ENCODE measurements at regions not wholly inside any gene's neighbourhood (a gene's known extent, or its start where the extent isn't known, plus 50 kb on each side); places are given as distances from the start of the nearest gene placed in this dataset.

DNA sequence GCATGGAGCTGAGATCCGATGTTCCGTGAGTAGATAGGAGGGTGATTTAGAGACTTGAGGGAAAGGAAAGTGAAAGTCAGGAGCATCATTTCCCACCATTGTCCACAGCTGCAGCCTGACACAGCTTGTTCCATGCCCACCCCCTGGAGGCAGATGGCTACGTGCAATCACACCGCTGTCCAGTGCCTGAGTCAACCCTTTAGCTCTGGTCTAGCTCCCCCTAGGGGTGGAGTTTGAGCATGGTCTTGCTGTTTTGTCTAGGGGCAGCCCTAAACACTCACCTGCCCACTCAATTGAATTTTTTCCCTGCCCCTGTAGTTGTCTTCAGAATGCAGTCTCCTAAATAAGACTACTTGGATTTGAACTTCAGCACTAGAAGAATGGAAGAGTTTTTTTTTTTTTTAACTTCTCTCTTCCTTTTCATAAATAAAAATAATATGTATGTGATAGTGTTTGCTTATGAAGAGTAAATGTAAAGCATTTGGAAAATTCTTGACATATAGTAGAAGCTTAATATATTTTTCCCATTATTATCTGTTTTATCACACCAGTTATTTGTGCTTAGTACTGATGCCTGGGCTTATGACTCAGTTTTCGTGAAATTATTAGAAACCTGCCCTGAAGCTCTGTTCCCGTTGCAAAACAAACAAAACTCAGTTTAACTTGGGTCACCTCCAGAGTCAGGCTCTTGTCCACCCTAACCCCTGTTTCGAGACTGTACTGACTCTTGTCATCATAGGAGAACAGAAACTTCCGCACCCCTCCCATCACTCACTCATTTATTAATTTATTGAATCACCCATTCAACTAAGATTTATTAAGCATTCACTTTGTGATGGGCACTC, 814.8 kb downstream of the MAFB start:
- no peak for DNase-seq (ENCODE audit: low spot score)

DNA sequence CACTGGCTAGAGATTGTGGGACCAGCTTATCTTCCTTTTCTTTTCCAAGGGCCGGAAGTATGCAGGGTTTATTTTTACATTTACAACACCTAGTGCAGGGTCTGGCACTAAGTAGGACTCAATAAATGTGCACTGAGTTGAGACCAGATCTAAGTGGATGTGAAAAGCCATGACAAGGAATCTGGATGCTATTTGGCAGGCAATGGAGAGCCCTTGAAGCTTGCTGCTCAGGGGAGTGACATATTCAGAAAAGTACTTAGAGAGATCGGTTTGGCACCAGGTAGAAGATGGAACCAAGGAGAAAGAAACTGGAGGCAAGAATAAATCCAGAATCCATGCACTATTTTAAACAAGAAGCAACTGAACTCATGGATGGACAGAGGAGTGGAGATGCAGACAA, 815.8 kb downstream of the MAFB start:
- no peak for DNase-seq (ENCODE audit: low spot score)

DNA sequence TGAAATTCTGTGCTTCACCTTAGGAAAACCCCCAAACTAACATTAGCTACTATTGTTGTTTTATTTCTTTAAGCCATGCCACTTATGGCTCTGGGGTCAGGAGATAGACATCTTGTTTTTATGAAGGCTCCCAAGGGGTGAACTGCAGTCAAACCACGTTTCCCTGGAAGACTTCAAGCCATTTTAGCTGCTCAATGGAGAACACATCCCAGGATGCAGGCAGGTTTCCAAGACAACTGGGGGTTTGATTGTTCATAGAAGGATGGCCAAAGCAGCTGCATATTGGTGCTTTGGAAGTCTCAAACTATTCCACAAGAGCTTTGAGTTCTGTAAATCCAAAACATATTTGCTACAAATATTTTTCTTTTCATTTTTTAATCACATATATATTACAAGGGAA, 818.0 kb downstream of the MAFB start:
- no peak for DNase-seq (ENCODE audit: low spot score)

DNA sequence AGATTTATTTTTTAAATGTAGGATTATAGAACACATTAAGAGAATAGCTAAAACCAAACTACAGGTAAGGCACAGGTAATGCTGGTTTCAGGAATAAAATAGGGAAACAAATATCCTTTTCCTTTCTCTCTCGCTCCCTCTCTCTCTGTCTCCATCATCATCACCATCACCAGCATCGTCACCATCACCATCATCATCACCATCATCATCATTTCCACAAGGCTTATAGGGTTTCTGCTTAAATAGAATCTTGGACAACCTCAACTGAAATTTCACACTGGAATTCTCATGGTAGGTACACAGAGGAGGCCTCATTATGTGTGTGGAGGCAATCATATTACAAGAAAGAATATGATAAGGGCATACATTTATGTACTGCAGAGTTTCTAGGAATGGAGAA, 823.6 kb downstream of the MAFB start:
- no peak for DNase-seq (ENCODE audit: low spot score)

DNA sequence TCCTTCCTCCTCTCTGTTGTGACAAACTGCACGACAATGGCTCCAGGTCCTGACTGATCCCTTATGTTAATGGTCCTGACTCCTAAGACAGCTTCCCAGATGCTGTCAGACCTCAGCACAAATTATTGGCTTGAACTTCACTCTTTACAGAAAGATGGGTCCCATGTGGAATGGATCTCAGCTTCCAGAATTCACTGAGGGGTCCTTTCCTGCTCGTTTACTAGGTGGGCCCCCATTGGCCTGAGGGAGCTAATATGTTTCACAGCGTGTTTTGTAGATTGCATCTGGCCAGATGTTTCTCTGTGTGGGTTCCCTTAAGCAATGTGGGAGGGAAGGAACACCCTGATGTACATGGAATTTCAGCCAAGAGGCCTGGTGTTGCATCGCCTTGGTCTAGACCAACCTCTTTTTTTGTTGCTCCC, 826.6 kb downstream of the MAFB start:
- DNase-seq (ENCODE audit: low spot score), result no peak

DNA sequence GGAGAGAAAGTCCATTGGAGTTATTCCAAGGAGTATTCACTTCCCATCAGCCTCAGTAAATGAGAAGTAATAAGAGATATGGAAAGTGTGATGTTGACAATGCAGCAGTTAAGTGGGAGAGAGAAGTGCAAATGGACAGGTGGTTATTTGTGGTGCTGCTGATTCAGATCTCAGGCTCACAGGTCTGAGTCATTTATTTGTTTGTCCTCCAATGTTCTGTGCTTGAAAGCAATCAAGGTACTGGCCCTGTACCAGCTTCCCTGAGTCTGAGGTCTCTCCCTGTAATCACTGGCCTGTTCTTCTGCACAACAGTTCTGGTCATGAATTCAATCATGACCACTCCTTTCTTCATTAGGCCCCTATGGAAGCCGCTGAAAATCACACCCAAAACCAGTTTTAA, 827.7 kb downstream of the MAFB start:
- no peak for DNase-seq (ENCODE audit: low spot score)

DNA sequence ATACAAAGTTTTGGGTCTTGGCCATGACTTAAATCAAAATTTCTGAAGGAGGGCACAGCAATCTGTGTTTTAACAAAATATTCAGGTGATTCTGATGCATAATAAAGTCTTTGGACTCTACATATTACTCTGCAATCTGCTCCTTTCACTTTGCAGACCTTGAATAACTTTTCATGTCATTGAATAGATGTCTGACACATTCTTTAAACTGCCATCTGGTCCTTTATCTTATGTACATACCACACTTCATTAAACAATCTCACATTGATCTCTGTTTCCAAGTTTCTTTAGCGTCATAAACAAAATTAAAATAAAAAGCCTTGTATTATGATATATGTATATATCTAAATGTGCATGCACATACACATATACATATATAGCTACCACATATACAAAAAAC, 831.2 kb downstream of the MAFB start:
- no peak for DNase-seq (ENCODE audit: low spot score)

DNA sequence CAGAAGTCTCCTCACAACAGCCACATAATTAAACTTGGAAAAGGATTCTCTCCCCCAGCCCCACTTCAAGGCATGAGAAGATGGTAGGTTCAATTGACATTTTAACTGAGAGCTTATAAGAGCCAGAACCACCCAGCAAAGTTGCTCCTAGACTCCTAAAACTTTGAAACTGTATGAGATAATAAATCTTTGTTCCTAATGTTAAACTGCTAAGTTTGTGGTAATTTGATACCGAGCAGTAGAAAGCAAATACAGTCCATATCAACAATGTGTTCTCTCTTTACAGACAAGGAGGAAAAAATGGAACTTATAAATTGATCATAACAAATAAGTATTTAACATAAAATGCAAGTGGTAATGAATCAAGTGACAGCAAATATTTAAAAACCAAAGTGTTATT, 831.8 kb downstream of the MAFB start:
- no peak for DNase-seq (ENCODE audit: low spot score)

DNA sequence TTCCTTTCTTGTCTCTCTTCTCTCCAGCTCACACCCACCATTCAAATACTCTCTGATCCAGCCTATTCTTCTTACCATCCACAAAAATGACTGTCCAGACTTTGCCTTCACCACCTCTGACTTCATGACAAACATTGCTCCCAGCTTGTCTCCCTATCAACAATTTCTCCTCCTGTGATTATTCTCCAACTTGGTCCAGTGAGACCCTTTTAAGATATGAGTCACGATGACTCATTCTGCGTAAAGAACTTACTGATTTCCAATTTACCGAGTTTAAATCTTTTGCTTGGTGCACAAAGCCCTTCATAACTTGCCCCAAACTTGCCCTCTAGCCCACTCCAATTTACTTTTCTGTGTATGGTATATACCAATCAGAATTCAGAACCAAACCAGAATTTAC, 833.2 kb downstream of the MAFB start:
- no peak for DNase-seq (ENCODE audit: low spot score)

DNA sequence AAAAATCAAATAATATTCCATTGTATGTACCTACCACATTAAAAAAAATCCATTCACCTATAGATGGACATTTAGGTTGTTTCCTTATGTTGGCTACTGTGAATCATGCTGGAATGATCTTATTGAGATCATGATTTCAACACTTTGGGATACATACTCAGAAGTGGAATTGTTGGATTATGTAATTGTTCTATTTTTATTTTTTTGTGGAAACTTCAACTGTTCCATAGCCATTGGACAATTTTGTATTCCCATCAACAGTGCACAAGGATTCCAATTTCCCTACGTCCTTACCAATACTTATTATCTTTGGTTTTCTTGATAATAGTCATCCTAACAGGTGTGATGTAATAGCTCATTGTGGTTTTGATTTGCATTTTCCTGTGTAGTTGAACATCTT, 834.0 kb downstream of the MAFB start:
- no peak for DNase-seq (ENCODE audit: low spot score)

DNA sequence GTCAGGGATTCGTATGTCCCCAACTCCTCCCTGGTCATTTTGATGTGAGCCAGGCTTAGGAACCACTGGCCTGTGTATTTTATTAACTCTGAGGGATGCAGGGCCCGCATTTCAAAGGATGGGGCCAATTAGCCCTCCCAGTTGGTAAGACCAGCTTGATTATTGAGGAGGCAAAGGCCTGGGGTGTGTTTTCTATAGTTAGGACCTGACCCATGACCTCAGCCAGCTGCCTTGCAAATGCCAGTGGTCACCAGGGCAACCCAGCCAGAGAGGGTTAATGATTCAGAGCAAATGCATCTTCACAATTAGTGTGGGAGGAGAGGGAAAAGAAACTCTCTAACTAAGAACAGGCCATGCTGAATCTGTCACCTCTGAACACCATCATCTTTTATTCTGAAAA, 835.4 kb downstream of the MAFB start:
- no peak for DNase-seq (ENCODE audit: low spot score)

DNA sequence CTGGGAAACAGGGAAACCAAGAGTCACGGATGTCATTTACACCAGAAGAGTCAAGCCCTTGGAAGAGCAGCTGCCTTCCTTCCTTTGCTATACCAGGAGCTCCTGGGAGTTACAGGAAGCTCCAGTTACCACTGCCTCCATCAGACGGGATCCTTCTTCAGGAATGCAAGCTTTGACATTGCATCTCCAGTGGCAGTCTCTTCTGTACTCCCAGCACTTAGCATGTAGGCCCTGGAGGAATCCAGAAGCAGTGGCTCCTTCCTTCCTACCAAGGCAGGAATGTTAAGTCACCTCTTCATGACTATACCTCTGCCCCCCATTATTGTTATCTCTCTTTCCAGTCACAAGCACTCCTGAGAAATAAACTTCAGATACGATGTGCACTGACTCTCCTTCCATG, 836.0 kb downstream of the MAFB start:
- DNase-seq (ENCODE audit: low spot score), result no peak

DNA sequence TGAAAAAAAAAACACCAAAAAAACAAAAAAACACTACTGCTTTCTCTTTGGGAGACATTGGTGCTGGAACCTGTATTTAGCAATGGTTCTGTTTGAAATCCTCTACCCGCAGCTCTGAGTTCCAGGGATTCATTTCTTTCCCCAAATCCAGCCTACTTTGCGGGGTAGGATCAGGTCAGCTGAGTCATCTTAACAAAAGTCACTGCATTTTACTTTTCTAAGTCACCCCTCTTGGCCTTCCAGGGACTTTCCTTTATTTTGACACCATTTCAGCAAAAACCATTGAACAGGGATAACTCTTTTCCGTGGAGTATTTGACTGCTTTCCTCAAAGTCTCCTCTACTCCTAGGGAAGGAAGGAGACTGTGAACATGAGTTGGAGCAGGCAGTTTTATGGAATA, 837.6 kb downstream of the MAFB start:
- no peak for DNase-seq (ENCODE audit: low spot score)

DNA sequence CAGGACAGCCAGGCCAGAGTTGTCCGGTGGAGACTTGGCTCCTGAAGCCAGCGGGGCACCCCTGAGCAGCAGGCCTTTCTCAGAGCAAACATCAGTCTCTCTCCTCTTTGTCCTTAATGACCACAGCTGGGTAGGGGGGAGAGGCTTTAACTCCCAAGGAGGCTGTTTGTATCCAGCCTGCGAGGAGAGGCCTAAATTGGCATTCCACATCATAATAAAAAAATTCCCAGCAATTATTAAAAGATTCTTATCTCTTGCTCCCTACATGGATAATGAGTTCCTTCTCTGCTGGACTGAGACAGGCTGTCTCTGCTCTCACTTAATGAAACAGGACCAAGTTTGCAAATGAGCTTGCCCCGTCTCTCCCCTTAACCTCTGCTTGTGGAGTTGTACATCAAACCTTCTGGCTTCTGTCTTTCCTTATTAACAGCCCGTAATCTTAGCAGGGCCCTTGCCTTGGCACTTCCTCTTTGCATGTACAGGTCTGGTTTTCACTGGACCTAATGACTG, 838.2 kb downstream of the MAFB start:
- DNase-seq (ENCODE audit: low spot score), result no peak

DNA sequence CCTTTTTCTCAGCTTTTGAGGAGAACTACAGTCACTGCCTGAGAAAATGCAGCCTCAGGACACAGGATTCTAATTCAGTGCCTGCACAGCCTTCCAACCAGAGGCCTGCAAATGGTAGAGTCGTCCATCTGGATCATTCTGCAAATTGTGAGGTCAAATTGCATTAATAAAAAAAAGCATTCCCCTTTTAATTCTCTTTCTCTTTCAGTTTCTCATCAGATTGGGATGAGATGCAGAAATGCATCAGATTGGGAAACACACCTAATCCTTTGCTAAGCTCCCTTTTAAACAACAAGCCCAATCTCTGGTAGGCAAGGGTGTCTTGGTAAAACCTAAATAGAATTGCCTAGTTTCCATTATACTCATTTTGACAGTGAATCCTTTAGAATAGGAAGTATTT, 838.8 kb downstream of the MAFB start:
- no peak for DNase-seq (ENCODE audit: low spot score)

DNA sequence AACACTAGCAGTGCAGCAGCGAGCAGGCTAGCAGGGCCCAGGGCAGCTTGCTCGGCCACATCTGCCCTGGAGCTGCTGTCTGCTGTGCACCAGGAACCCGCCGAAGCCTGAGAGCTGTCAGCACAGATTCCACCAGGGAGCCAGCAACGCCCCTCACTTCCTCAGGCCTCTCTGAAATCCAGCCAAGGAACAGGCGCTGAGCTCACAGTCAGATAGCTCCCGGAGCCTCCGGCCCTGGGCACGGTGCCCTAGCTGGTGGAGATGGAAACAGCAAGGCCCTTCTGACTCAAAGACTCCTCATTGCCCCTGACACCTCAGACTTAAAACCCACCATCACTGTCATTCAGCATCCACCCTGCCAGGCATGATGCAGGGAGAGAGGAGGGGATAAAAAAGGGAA, 839.4 kb downstream of the MAFB start:
- DNase-seq (ENCODE audit: low spot score), result no peak

DNA sequence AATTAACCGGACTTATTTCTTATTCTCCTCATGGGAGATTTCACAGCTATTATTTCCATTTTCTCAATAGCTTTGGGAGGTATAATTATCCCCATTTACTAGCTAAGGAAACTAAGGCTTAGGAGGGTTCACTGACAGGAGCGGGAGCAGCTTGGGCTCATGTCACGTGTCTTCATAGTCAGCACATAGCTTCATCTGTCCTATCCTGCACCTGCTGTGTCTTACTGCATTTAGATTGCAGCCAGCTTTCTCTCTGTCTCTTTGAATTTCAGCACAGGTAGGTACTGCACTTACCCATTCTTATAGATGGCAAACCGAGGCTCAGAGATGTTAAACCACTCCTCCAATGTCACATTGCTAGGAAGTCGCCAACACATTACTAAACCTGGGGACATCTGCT, 839.9 kb downstream of the MAFB start:
- no peak for DNase-seq (ENCODE audit: low spot score)

DNA sequence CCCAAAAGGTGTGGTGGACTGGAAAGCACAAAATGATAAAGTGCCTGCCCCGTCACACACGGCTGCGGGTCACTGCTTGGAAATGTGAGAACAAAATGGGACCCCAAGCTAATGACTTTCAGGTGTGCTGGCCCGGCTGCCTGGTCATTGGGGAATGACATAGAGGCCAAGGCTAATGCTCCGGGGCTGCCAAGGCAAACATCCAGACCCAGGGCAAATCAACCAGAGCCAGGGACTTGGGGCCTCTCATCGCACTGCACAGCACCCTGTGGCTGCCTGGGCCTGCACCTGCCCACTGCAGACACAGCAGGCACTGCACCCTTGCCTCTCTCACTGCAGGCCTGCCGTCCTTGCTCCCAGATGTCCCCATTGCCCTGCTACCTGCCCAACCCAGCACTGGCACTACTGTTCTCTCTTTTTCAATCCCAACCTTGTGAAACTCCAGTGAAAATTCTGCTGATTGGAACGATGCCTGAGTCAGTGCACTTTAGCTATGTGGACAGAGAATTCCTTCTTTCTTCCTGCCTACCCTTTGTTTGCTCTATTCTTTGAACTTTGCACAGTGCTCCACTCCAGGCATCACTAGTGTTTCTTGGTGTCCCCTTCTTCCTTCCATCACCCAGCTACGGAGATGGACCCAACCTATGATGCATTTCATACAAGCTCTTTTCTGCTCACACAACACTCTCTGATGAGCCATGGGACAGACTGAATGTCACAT, 849.5 kb downstream of the MAFB start:
- DNase-seq (ENCODE audit: low spot score), result no peak

DNA sequence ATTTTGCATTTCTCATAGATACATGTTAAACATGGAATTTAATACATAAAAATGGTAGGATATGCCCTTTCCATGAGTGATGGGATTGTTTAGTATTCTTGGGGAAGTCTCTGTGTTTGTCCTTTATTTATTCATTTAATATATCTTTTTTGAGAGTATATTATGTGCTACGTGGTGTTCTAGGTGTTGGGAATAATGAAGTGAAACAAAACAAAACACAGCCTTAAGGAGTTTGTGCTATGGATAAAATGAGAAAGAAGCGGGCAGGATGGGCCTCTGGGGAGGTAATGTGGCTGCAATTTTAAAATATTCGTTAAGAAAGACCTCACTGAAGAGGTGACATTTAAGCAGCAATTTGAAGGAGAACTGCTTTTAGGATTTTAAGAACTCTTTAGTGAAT, 851.5 kb downstream of the MAFB start:
- no peak for DNase-seq (ENCODE audit: low spot score)

DNA sequence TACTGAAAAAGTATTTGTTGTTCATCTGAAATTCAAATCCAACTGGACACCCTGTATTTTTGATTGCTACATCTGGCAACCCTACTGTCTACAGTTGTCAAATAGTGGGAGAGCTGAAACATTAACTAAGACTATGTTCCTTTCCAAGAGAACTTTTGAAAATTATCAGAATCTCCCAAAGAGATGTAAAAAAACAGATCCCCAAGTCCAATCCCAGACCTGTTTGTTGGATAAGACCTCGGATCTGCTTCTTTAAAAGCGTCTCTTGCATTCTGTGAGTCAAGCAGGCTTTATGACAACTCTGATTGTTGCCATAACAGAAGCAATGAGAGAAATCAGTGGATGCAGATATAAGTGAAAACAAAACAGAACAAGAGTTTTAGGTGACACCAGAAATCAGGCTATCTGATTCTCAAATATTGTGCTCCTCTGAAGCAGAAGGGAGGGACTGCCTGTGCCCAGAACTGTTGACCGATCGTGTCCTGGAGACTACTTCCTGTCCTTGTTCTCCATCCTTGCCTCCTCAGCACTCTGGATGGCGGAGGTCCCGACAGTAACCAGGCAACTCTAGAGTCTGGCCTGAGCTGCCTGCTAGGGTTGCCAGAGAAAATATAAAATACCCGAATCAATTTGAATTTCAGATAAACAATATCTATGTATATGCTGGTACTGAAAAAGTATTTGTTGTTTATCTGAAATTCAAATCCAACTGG, 853.8 kb downstream of the MAFB start:
- DNase-seq (ENCODE audit: low spot score), result no peak

DNA sequence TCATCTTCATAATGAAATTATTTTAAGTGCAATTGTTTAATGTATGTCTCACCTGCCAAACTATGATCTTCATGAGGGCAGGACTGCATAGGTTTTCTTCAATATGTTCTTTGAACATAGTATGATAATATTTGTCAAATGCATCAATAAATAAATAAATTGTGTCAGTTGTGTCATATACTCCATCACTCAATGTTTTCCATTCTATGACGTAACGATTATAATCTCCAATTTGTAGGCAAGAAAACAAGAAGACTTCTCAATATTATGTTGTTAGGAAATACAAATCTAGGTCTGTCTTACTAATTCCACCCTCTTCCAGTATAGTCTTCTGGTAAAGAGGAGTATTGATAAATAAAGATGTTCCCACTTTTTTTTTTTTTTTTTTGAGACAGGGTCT, 858.1 kb downstream of the MAFB start:
- DNase-seq (ENCODE audit: low spot score), result no peak

DNA sequence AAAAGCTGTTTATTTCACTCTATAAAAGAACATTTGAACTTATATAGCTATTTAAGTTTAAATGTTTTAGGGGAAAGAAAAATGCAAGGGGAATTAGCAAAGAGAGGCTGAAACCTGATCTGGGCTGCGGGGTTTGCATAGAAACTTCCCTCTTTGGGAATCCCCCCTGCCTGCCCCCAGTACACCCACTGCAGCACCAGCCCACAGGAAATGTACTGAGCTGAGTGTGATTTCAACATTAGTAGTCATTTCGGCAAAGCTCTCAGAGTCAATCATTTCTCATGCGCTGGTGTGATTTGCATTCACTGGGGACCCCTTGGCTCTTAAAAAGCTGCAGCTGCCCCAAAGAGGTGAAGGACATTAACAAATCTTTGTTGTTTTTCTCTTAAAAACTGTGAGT, 859.4 kb downstream of the MAFB start:
- no peak for DNase-seq (ENCODE audit: low spot score)

DNA sequence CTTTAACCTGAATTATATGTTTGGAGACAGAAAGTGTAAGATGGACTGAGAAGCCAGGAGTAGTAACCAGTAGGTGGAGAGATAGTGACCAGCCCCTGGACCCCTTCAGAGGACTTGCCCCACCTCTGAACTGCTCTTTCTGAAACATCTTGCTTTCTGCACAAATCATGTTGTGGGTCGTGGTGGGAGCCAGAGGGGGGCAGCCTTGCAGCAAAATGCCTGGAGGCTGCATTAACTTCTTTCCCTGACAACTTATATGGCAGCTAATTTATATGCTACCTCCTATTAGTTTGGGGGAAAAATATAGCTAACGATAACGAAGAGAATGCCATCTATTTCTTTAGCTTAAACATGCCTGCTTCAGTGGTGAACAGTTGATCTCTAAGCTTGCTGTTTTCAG, 859.8 kb downstream of the MAFB start:
- DNase-seq (ENCODE audit: low spot score), result no peak
